ENCODE measurements at regions not wholly inside any gene's neighbourhood (a gene's known extent, or its start where the extent isn't known, plus 50 kb on each side); places are given as distances from the start of the nearest gene placed in this dataset.

DNA sequence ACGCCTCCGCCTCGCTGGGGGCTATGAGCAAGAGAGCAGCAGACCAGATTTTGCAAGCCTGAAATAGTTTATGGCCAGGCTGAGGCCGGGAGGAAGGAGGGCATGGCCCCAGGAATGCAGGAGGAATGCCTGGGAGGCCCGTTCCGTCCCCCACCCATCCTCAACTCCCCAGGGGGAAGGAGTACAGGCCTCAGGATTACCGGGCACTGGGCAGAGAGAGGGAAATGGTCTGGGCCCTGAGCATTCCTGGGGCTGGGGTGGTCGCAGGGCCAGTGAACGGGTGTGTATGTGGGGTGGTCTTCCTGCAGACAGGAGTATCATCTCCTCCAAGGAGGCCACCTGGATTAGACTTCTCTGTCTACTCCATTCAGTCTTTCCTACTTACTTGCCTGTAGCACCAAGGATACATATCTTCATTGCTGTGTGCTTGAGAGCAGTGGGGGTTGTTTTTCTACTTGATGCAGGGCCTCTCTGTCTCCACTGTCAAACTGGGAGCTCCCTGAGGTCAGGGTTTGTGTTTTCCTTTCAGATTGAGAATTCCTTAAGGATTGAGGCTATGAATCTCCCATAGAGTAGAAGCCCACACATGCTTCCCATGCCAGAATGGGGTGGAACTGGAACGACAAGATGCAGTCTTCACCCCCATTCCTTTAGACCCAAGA lies 81.3 kb downstream of the VEGFA start:
- DNase-seq (ENCODE audit: low read depth, low spot score), result peak; percentile 18

DNA sequence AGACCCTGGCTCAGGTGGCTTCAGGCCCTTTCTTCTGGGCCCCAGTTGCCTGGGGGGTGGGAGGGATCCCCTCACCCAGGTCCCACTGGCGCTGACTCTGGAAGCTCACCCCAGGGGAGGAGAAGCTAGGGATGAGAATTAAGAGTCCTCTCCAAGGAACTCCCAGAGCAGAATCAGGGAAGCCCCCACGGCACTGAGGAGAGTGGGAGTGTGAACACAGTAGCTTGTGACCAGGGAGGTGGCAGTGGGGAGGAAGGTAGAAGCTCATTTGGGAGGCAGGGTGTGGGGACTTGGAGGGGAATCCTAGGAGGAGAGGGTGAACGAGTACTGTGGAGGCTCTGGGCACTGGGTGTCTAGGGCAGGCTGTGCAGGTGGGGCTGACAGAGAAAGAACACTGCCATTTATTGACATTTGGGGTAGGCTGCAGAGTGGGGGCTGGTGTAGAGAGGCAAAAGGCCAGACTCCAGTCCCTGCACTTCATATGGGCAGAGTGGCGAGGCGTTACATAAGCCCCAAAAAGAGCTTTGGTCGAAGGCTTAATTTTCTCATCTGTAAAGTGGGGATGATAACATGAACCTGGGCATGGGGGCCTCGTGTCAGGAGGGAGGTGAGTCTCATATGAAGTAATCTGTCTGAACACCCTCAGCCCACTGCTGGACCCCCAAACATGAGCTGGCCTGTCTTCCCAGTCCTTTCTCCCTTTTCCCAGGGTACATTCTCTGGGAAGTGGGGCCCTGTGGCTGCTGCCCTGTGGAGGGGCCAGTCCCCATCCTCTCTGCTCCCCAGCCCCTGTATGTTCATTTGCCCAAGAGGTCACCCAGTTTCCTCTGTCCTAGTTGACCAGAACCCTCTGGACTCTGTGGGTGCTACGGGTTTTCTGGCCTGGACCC lies 80.5 kb downstream of the VEGFA start:
- no peak for DNase-seq (ENCODE audit: low read depth, low spot score)

- peak; percentile 72 for DNase-seq (ENCODE audit: low read depth, low spot score)
Measured at GRCh38 chr6:43849844-43850243, 79.8 kb downstream of the VEGFA start.

DNA sequence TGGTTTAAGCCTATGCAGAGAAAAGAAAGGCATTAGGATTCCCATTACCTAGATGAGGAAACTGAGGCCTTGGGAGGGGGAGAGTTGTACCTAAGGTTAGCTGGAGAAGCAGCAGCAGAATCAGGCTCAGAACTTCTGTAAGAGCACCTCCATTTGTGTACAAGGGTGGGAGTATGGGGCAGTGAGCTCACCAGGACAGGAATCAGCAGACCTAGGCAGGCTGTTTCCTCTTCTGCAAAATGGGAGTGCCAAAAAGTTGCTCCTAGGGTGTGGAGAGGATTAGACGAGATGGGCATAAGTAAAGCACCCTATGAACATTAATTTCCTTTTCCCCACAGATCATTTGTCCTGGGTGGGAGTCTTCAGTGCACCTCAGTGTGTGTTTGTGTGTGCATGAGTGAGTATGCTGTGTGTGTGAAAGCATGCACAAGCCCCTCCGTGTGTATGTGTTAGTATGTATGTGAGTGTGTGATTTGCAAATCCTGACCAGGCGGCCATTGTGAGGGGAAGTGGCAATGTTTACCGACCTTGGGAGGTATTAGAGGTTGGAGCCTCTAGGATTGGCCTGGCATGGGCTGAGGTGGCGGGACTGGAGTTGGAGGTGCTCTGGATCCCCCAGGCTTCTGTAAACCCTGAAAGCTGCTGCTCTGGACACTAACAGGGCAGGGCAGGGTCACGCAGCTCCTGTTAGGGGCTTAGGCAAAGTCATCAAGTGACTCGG lies 78.8 kb downstream of the VEGFA start:
- DNase-seq (ENCODE audit: low read depth, low spot score), result no peak

- no peak for DNase-seq (ENCODE audit: low read depth, low spot score)
Measured at GRCh38 chr6:43847741-43848630, 78.0 kb downstream of the VEGFA start.

- DNase-seq (ENCODE audit: low read depth, low spot score), result no peak
Measured at GRCh38 chr6:43846556-43846955, 76.5 kb downstream of the VEGFA start.

DNA sequence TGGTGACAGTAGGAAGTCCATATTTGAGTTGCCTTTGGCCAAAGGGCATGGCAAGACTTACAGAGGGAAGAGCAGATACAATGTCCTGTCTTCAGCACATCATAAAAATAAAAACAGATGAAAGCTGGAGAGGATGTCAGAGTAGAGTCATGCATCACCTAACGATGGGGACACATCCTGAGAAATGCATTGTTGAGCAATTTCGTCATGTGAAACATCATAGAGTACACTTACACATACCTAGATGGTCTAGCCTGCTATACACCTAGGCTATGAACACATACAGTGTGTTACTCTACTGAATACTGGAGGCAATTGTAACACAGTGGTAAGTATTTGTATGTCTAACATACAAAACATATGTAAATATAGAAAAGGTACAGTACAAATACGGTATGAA lies 75.6 kb downstream of the VEGFA start:
- DNase-seq (ENCODE audit: low read depth, low spot score), result no peak

DNA sequence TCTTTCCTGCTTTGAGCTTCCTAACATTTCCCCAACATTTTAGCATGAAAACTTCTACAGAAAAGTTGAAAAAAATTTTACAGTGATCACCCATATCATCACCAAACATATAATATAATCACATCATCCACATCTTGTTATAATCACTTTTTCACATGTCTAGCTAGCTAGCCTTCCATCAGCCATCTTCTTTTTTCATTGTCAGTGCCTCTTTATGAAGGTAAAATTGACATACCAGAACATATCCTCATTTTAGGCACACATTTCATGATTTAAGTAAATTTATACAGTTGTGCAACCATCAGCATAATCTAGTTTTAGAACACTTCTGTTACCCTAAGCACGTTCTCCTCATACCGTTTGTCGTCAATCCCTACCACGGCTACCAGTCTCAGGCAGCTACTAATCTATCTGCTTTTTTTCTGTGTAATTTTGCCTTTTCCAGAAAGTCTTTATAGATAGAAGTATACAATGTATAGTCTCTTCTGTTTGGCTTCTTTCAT lies 73.7 kb downstream of the VEGFA start:
- DNase-seq (ENCODE audit: low read depth, low spot score), result no peak

GRCh38 chr6:43843097-43843645 lies 73.2 kb downstream of the VEGFA start:
- DNase-seq (ENCODE audit: low read depth, low spot score), result no peak

GRCh38 chr6:43842231-43842794 lies 72.3 kb downstream of the VEGFA start:
- no peak for DNase-seq (ENCODE audit: low read depth, low spot score)

DNA sequence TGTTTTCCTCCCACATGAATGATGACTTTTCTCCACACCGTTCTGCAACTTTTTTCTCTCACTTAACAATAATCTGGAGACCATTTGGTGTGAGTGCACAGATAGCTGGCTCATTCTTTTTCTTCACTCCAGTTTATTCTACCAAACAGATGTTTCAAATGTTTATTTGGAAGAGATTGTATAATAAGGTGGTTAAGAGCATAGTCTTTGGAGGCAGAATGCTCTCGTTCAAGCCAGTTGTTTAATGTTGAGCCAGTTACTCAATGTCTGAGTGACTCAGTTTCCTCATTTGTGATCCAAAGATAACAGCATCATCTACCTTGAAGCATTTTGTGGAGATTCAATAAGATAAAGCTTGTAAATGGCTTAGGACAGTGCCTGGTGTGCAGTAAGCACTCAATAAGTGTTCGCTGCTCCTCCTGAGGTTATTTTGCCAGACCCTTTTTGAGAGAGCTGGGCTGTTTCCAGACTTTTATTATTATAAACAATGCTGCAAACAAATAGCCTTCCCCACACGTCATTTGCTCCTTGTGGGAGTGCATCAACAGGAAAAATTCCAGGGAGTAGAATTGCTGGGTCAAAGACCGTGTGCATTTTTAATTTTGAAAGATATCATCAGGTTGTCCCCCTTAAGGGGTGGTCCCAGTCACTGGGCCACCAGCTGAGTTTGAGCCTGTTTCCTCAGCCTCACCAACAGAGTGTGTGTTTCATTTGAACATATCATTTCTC lies 70.6 kb downstream of the VEGFA start:
- no peak for DNase-seq (ENCODE audit: low read depth, low spot score)

DNA sequence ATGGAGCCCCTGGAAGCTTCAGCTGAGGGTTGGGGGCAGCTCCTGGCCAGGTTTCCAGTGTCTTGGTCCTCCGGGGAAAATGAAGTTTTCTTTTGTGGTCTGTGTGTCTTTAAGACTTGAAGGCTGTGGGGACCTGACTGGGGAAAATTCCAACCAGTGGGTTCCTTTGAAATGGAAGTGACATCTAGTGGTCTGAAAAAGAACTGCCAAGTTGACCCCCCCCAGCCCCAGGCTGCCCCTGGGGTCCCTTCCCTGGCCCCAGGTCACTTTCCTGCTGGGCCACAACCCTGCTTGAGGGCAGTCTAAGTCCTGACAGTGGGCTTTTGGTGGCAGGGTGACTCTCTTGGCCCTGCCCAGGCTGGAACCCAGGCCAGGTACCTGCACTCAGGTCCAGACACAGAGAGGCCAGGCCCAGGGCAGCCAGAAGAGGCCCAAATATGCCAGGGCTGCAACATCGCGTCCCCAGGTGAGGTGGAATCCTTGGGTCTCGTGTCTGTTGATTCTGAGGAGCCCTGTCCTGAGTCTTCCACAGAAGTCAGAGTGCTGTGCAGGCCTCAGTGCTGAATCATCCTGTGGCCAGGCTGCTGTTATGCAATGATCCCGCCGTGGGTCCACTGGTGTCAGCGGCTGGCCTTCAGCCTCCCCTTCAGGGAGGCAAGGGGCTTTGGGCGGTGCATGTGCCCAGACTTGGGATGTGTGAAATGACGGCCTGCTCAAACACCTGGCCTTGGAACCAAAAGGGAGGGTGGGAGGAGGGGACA lies 68.4 kb downstream of the VEGFA start:
- DNase-seq (ENCODE audit: low read depth, low spot score), result no peak

GRCh38 chr6:43837507-43837906 lies 67.5 kb downstream of the VEGFA start:
- DNase-seq (ENCODE audit: low read depth, low spot score), result no peak

- no peak for DNase-seq (ENCODE audit: low read depth, low spot score)
Measured at GRCh38 chr6:43836507-43837240, 66.7 kb downstream of the VEGFA start.

Data from smooth muscle cell of the brain vasculature (primary cell).